Kidney tubule cell (primary cell): ENCODE measurements at regions not wholly inside any gene's neighbourhood (a gene's known extent, or its start where the extent isn't known, plus 50 kb on each side); places are given as distances from the start of the nearest gene placed in this dataset.

ENCODE experiments used
- DNase-seq: peaks from one replicate; pipeline ENCODE4 v3.0.0-alpha.2; 2018; ENCODE audit warnings: low spot score

GRCh38 chr7:115474137-115474536 lies 552.2 kb downstream of the MDFIC start:
- DNase-seq, result no peak

- no peak for DNase-seq
Measured at GRCh38 chr7:115471891-115472290, 550.0 kb downstream of the MDFIC start.

DNA sequence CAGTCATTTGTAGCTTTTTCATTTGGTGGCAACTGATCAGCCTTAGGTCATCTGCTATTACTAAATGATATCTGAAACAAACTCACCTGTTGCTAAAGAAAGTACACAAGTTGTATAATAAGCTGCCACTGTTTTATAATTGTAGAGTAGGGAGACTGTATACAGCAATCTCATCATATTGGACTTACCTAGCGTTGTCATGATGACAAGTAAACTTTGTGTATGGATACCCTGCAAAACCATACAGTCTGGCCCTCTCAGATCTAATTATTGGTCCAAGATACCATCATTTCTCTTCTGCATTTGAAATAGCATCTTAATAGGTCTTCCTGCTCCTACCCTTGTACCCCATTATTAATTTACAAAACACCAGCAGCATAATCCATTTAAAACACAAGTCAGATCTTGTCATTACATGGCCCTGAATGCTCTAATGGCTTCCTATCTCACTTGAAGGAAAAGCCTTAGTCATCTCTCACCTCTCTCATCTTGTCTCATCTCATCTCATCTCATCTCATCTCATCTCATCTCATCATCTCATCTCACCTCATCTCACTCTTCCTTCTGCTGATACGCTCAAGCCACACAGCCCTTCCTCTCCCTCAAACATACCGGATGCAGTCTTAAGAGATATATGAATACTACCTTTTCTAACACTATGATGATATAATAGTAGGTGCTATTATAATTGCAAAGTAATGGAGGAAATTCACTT lies 540.6 kb downstream of the MDFIC start:
- DNase-seq, result no peak

GRCh38 chr7:115449689-115450088 lies 527.8 kb downstream of the MDFIC start:
- DNase-seq, result no peak

GRCh38 chr7:115447495-115447894 lies 525.6 kb downstream of the MDFIC start:
- DNase-seq, result no peak

- no peak for DNase-seq
Measured at GRCh38 chr7:115441033-115441432, 519.1 kb downstream of the MDFIC start.

GRCh38 chr7:115435178-115435577 lies 513.3 kb downstream of the MDFIC start:
- no peak for DNase-seq

DNA sequence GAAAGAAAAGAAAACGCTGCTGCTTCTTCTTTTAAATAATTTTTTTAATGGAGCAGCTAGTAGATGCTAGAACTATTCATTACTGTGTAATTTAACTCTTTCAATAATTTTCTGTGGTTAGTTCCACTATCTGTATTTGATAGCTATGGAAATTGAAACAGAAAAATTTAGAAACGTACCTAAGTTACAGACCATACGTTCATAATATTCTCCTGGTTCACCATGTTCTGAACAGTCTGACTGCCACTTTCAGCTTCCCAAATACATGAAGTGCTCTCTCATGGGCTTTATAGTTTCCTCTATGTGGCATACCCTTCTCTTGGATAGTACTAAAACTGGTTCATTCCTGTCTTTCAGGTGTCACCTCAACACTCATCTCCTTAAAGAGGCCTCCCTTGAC lies 508.0 kb downstream of the MDFIC start:
- DNase-seq, result no peak

DNA sequence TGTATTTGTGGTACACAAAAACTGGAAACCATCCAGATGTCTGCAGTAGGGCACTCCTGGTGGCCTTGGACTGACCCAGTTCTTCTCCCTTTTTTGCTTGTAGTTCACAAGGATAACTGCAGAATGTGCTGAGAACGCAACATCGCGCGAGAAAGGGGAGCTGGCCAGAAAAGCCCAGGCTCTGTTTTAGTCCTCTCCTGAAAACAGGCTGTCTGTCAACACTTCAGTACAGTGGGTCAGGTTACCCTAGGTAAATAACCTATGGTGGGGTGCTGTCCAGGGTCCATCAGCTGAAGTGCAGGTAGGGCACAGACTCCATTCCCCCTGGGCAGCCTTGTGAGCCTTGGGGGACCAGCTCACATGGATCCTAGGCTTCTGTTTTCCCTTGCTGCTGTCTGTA lies 495.8 kb downstream of the MDFIC start:
- DNase-seq, result no peak

GRCh38 chr7:115410972-115411686 lies 489.2 kb downstream of the MDFIC start:
- DNase-seq, result no peak

DNA sequence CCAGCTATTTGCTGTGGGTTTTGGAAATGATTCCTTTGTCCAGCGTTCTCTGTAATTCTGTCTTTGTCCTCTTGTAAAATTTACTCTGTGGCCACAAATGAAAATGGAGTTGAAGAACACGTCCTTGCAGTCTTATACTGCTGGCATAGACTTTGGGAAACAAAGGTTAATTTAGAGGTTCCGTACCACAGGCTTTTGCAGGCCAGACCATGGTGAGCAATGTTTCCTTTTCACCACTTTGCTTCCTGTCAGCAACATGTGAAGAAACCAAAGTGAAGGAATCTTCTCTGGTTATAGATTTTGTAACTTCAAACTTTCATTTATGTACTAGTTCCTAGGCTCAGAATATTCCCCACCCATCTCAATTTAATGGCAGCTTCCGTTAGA lies 488.5 kb downstream of the MDFIC start:
- DNase-seq, result no peak

GRCh38 chr7:115409682-115410433 lies 488.0 kb downstream of the MDFIC start:
- DNase-seq, result no peak

GRCh38 chr7:115406219-115406618 lies 484.3 kb downstream of the MDFIC start:
- DNase-seq, result no peak

GRCh38 chr7:115387137-115387536 lies 465.2 kb downstream of the MDFIC start:
- DNase-seq, result no peak

DNA sequence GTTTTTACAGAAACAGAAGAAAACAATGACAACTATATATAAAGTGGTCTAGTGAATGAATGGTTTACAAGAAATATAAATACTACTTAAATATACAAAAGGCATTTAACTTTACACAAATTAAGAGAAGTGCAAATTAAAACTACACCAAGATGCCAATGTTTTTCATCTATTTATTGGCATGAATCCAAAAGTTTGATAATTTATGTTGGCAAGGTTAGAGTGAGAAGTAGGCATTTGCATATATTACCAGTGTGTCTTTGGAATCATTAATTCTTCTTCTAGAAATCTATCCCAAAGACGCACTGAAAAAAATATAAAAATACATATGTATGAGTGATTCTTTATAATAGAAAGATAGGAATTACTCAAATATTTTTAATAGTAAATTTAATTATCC lies 457.4 kb downstream of the MDFIC start:
- DNase-seq, result no peak

DNA sequence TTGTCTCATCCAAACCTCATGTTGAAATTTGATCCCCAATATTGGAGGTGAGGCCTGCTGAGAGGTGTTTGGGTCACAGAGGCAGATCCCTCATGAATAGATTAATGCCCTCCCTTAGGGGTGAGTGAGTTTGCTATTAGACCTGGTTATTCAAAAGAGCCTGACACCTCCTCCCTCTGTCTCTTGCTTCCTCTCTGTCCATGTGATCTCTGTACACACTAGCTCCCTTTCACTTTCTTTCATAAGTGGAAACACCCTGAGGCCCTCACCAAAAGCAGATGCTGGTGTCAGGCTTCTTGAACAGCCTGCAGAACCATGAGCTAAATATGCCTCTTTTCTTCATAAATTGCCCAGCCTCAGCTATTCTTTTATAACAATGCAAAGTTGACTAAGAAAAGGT lies 447.1 kb downstream of the MDFIC start:
- no peak for DNase-seq

DNA sequence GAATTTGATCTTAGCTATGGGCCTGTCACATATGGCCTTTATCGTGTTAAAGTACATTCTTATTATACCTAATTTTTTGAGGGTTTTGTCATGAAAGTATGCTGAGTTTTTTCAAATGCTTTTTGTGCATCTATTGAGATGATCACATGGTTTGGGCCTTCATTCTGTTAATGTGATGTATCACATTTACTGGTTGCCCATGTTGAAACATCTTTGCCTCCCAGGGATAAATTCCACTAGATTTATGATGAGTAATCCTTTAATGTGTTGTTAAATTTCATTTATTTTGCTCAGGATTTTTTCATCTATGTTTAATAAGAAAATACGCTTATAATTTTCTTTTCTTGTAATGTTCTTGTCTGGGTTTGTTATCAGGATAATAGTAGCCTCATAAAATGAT lies 442.0 kb downstream of the MDFIC start:
- DNase-seq, result no peak

DNA sequence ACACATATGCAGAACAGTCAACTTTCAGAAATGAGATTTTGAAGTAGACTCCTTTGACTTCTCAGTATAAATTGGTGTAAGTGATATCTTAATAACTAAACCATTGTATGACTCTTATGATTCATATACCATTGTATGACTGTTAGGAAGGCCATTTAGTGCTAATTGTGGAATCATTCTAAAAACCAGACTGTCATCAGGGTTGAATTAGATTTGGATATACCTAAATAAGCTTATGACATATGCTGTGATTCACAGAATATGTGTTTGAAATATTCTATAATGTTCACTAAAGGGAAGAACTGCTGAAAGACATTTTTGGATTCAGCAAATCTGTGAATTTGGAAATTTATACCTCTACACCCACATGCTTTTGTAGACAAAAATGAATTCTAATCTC lies 438.1 kb downstream of the MDFIC start:
- no peak for DNase-seq

- DNase-seq, result no peak
Measured at GRCh38 chr7:115359119-115359518, 437.2 kb downstream of the MDFIC start.

DNA sequence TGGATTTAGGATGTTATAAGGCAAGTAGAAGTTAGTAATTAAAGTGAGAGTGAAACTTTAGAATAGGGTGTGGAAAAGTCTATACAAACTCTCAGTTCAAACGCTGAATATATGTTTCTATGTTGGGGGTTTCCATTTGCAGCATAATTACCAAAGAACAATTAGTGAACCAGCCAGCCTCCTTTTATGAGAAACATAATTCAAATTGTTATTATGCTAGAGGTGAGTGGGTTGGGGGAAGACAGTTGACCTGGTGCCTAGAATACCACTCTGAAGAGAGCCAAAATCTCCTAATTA lies 435.8 kb downstream of the MDFIC start:
- DNase-seq, result no peak

- DNase-seq, result no peak
Measured at GRCh38 chr7:115356999-115357702, 435.3 kb downstream of the MDFIC start.

DNA sequence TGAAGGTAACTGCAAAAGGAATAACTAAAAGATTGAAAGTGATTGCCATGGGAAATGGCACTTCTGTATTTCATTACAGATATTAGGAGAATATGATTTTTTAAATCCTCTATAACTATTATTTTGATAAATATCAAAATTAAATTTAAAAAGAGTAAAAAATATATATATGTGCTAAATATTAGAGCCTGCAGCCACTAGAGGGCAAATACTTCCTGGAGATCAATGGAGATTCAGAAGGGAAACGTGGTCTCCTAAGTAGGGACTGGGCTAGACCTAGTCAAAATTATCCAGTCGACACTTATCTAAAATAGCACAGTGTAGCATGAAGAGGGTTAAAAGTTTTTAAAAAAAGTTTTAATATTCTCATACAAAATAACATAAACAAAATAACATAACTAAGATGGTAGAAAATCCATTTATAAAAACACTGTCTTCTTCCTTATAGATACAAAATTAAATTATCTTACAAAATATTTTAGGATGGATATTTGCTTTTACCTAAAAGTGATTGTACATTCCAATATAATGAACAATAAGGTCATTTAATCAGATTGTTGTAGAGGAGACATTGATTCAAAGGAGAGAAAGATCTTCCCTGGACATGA lies 434.3 kb downstream of the MDFIC start:
- DNase-seq, result peak; percentile 26
